ENCODE measurements at regions not wholly inside any gene's neighbourhood (a gene's known extent, or its start where the extent isn't known, plus 50 kb on each side); places are given as distances from the start of the nearest gene placed in this dataset.

DNA sequence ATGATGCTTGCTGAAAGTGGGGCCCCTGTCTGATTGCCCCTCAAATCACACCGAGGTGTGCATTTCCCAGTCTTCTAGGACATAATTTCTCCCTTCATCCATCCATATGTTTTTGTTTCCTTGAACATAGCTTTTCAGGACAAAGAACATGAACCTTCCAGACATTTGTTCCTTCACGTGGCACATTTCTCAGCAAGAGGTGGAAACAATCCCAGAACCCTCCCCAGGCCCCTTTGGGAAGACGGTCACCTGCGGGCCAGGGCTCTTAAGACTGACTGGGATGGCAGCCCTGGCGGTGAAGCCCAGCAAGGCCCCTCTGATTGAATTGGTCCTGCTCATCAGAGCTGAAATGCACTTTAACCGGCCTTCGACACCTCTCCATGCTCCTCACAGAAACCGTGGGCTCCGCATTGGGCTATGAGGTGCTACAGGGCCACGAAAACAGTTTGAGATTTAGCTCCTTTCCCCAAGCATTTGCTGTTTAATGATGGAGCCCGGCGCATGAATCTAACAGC is 522.5 kb upstream of the DPP6 start:
- TF ChIP-seq, protein P1, sequence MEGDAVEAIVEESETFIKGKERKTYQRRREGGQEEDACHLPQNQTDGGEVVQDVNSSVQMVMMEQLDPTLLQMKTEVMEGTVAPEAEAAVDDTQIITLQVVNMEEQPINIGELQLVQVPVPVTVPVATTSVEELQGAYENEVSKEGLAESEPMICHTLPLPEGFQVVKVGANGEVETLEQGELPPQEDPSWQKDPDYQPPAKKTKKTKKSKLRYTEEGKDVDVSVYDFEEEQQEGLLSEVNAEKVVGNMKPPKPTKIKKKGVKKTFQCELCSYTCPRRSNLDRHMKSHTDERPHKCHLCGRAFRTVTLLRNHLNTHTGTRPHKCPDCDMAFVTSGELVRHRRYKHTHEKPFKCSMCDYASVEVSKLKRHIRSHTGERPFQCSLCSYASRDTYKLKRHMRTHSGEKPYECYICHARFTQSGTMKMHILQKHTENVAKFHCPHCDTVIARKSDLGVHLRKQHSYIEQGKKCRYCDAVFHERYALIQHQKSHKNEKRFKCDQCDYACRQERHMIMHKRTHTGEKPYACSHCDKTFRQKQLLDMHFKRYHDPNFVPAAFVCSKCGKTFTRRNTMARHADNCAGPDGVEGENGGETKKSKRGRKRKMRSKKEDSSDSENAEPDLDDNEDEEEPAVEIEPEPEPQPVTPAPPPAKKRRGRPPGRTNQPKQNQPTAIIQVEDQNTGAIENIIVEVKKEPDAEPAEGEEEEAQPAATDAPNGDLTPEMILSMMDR (IDR thresholded peaks at IDR 0.05): no peak
- TF ChIP-seq EP300 (IDR thresholded peaks at IDR 0.05; ENCODE audit: low read depth) (no peak), POLR2A (IDR thresholded peaks at IDR 0.05) (no peak), POLR2AphosphoS5 (IDR thresholded peaks at IDR 0.05) (no peak)
